GM12878 (cell line): ENCODE measurements at regions not wholly inside any gene's neighbourhood (a gene's known extent, or its start where the extent isn't known, plus 50 kb on each side); places are given as distances from the start of the nearest gene placed in this dataset.

Experiments used
- ATAC-seq: fragments of 200-7000 bp; cut with Tn5 transposase; 3 replicates; pipeline ENCODE4 v1.9.1; 2020; ENCODE audit warnings: mild to moderate bottlenecking, moderate library complexity
- BruUV-seq: library from RNA; stranded (reverse); fragments of 400-500 nt; replicated peaks from 2 replicates; lab custom pipeline; 2021; lab: Mats Ljungman, UMichigan
- CTCF ChIA-PET: fragments of 300-600 bp; sonication (Branson Sonifier 250); formaldehyde crosslinking; extraction: SDS; loops from one replicate; lab custom pipeline; 2021; ENCODE audit warnings: inconsistent platforms; lab: Yijun Ruan, JAX
- POLR2A ChIA-PET: fragments of 350-600 bp; formaldehyde crosslinking; extraction: SDS; loops from one replicate; lab custom pipeline; 2021; ENCODE audit warnings: inconsistent platforms; lab: Charles Lee
- RAD21 ChIA-PET: fragments of 300-600 bp; sonication (Branson Sonifier 250); formaldehyde crosslinking; loops from one replicate; lab custom pipeline; 2023; ENCODE audit warnings: antibody characterized with exemption; ENCODE audit not compliant: unreplicated experiment; lab: Charles Lee
- SMC1A ChIA-PET: fragments of 300-600 bp; sonication (Branson Sonifier 250); formaldehyde crosslinking; loops from one replicate; lab custom pipeline; 2023; ENCODE audit not compliant: unreplicated experiment, uncharacterized antibody; lab: Charles Lee
- DNase-seq: peaks from one replicate; pipeline ENCODE4 v3.0.0-alpha.2; 2011; ENCODE audit warnings: low read depth, low spot score
- FAIRE-seq: peaks from 3 replicates; lab custom pipeline; 2011; peaks lifted over from hg19 to GRCh38; lab: Jason Lieb, UNC
- H2AFZ ChIP-seq: 2 replicates; pipeline ENCODE4 v1.6.0; 2011; ENCODE audit warnings: low read depth, low read length, control low read depth; ENCODE audit not compliant: control insufficient read depth
- H3K27ac ChIP-seq: 2 replicates; pipeline ENCODE4 v1.5.1; 2011; ENCODE audit warnings: control low read depth; ENCODE audit not compliant: control insufficient read depth, insufficient read depth
- H3K27me3 ChIP-seq, 2 experiments: replicated peaks in 1 of 2; 2 replicates each; pipeline versions ENCODE4 v1.6.0 to v1.6.1; 2011; ENCODE audit warnings: low read length in 1 of 2; ENCODE audit not compliant: control insufficient read depth in 2 of 2, insufficient read depth in 2 of 2
- H3K36me3 ChIP-seq, 2 experiments: 2 replicates each; pipeline ENCODE4 v1.5.1; 2011; ENCODE audit warnings: low read length in 1 of 2; ENCODE audit not compliant: control insufficient read depth in 2 of 2, insufficient read depth in 2 of 2
- H3K4me1 ChIP-seq: 2 replicates; pipeline ENCODE4 v1.6.1; 2011; ENCODE audit warnings: mild to moderate bottlenecking, low read length, moderate library complexity, mixed read lengths; ENCODE audit not compliant: control insufficient read depth, insufficient read depth
- H3K4me2 ChIP-seq: 2 replicates; pipeline ENCODE4 v1.6.0; 2011; ENCODE audit warnings: control low read depth; ENCODE audit not compliant: control insufficient read depth, insufficient read depth
- H3K4me3 ChIP-seq: fragments of 200-600 bp; sonication (generic); 2 replicates; pipeline ENCODE4 v1.5.1; 2016
- H3K79me2 ChIP-seq: 2 replicates; pipeline ENCODE4 v1.6.0; 2011; ENCODE audit warnings: low read length; ENCODE audit not compliant: control insufficient read depth, insufficient read depth
- H3K9ac ChIP-seq: 2 replicates; pipeline ENCODE4 v1.8.0; 2011; ENCODE audit warnings: low read length, control low read depth, mixed read lengths; ENCODE audit not compliant: control insufficient read depth, insufficient read depth
- H3K9me3 ChIP-seq: replicated peaks from 3 replicates; pipeline ENCODE4 v1.5.1; 2011; ENCODE audit warnings: mild to moderate bottlenecking, low read length; ENCODE audit not compliant: control insufficient read depth, insufficient read depth
- H4K20me1 ChIP-seq: 2 replicates; pipeline ENCODE4 v1.6.0; 2011; ENCODE audit not compliant: control insufficient read depth, insufficient read depth
- JUNB ChIP-seq: IDR thresholded peaks from 2 replicates; pipeline ENCODE4 v1.6.1; 2016; ENCODE audit warnings: antibody characterized with exemption, mild to moderate bottlenecking
- RUNX3 ChIP-seq: IDR thresholded peaks from 2 replicates; pipeline ENCODE4 v1.6.1; 2012; ENCODE audit warnings: low read length, inconsistent platforms
- WGBS: methylation state at CpG from one replicate; pipeline ENCODE4 v1.1.6; 2016; ENCODE audit warnings: low lambda C conversion rate; ENCODE audit not compliant: insufficient replicate concordance, insufficient coverage; ENCODE audit errors: missing lambda C conversion rate; 5-methylcytosine and 5-hydroxymethylcytosine counted together
- in situ Hi-C: fragments of 300-500 bp; cut with MboI; formaldehyde crosslinking; loops from 9 replicates; pipeline ENCODE4 v1.14.3; 2018; ENCODE audit warnings: mixed read lengths
- intact Hi-C: fragments of 100-400 bp; cut with micrococcal nuclease; formaldehyde crosslinking; loops from one replicate; pipeline ENCODE4 v1.14.2; 2022; ENCODE audit not compliant: unreplicated experiment
- TF ChIP-seq, protein P1 (sequence below): fragments of 450-650 bp; formaldehyde crosslinking; IDR thresholded peaks from 2 replicates; pipeline ENCODE4 v1.5.0; 2022; ENCODE audit warnings: mild to moderate bottlenecking, missing genetic modification characterization
- TF ChIP-seq, protein P2 (sequence below): fragments of 450-650 bp; IDR thresholded peaks from 2 replicates; pipeline ENCODE4 v1.6.1; 2017; ENCODE audit warnings: mild to moderate bottlenecking, low read depth, inconsistent platforms; ENCODE audit not compliant: poor library complexity, severe bottlenecking

DNA sequence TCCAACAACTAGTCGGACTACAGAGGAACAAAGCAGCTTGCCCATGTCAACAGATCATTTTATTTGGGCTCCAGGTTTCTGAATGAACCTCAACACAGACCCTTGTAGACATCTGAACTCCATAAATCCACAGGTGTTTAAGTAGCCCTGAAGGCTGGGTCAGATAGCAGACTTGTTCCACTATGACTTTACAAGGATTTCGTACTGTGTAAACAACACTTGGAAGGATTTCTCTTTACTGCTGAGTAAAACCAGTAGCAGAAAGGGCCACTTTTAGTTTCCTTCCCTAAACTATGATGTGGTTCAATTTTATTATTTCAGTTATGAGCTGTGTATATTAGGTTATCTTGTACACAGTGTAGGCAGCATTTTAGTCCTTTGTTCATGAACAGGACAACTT lies 316.4 kb upstream of the ADGRL2 start:
- H3K27ac ChIP-seq, result no peak overlapping the region
- H3K4me1 ChIP-seq, result no peaks in the 10 kb centered on the region
- SMC1A ChIA-PET, result interaction anchor here (0.6 to 1.7 kb wide), 3 partner anchors 10 to 274 kb away, joined by 3 to 7 read pairs (median 3); no protein-coding TSS in a partner anchor
- CTCF ChIA-PET, result interaction anchor here (0.6 to 1.3 kb wide), 3 partner anchors 10 to 291 kb away, joined by 3 to 5 read pairs (median 4); no protein-coding TSS in a partner anchor
- intact Hi-C loops (no loop called here), in situ Hi-C loops (no loop called here)
- H4K20me1 ChIP-seq, result no peaks in the 10 kb centered on the region
- no peaks in the 10 kb centered on the region for H3K36me3 ChIP-seq
- no peak overlapping the region for H3K4me3 ChIP-seq
- H3K27me3 ChIP-seq, result no peaks in the 10 kb centered on the region
- RAD21 ChIA-PET, result no interaction called here
- no peak for DNase-seq
- POLR2A ChIA-PET, result no interaction called here
- peak; percentile 44 for ATAC-seq
- no peaks in the 10 kb centered on the region for H3K79me2 ChIP-seq
- 18% methylated on average over 2 of the region's 2 CpGs for WGBS
- no peak overlapping the region for H3K4me2 ChIP-seq
- H2AFZ ChIP-seq, result no peak overlapping the region
- TF ChIP-seq, protein P1, sequence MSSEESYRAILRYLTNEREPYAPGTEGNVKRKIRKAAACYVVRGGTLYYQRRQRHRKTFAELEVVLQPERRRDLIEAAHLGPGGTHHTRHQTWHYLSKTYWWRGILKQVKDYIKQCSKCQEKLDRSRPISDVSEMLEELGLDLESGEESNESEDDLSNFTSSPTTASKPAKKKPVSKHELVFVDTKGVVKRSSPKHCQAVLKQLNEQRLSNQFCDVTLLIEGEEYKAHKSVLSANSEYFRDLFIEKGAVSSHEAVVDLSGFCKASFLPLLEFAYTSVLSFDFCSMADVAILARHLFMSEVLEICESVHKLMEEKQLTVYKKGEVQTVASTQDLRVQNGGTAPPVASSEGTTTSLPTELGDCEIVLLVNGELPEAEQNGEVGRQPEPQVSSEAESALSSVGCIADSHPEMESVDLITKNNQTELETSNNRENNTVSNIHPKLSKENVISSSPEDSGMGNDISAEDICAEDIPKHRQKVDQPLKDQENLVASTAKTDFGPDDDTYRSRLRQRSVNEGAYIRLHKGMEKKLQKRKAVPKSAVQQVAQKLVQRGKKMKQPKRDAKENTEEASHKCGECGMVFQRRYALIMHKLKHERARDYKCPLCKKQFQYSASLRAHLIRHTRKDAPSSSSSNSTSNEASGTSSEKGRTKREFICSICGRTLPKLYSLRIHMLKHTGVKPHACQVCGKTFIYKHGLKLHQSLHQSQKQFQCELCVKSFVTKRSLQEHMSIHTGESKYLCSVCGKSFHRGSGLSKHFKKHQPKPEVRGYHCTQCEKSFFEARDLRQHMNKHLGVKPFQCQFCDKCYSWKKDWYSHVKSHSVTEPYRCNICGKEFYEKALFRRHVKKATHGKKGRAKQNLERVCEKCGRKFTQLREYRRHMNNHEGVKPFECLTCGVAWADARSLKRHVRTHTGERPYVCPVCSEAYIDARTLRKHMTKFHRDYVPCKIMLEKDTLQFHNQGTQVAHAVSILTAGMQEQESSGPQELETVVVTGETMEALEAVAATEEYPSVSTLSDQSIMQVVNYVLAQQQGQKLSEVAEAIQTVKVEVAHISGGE (CRISPR knock-in tag), result no peak
- TF ChIP-seq JUNB, result peak; percentile 33; the same call in 1 of the 2 replicates
- TF ChIP-seq, protein P2, sequence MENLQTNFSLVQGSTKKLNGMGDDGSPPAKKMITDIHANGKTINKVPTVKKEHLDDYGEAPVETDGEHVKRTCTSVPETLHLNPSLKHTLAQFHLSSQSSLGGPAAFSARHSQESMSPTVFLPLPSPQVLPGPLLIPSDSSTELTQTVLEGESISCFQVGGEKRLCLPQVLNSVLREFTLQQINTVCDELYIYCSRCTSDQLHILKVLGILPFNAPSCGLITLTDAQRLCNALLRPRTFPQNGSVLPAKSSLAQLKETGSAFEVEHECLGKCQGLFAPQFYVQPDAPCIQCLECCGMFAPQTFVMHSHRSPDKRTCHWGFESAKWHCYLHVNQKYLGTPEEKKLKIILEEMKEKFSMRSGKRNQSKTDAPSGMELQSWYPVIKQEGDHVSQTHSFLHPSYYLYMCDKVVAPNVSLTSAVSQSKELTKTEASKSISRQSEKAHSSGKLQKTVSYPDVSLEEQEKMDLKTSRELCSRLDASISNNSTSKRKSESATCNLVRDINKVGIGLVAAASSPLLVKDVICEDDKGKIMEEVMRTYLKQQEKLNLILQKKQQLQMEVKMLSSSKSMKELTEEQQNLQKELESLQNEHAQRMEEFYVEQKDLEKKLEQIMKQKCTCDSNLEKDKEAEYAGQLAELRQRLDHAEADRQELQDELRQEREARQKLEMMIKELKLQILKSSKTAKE, result no peak
- TF ChIP-seq RUNX3, result peak; percentile 43; the same call in 1 of the 2 replicates
- no TSS peak for BruUV-seq
- no peaks in the 10 kb centered on the region for H3K9me3 ChIP-seq
- no peak overlapping the region for H3K9ac ChIP-seq
- no peak for FAIRE-seq
